ENCODE measurements at regions not wholly inside any gene's neighbourhood (a gene's known extent, or its start where the extent isn't known, plus 50 kb on each side); places are given as distances from the start of the nearest gene placed in this dataset.

GRCh38 chr3:16012086-16012485 lies 162.4 kb upstream of the GALNT15 start:
- dilution Hi-C loops (cut with MboI; ENCODE audit: extremely low pct_ligation_motif_present, low sequenced_read_pairs): no loop called here
- CTCF ChIA-PET: no interaction called here
- POLR2A ChIA-PET: no interaction called here
- Histone ChIP-seq H3K9ac (replicated peaks; ENCODE audit: extremely low read depth, insufficient read depth, low read length) (no peak overlapping the region), H3K4me1 (ENCODE audit: control insufficient read depth, extremely low read depth, insufficient read depth, low read length) (peaks cover 8% of the 10 kb centered on the region), H3K9me3 (replicated peaks; ENCODE audit: control insufficient read depth, insufficient read depth, low read length) (no peaks in the 10 kb centered on the region), H3K27ac (ENCODE audit: insufficient read depth, low read depth, low read length) (no peak overlapping the region), H3K4me3 (replicated peaks in 1 of 3; ENCODE audit: insufficient read depth in 1 of 3, low read depth in 1 of 3, low read length in 3 of 3) (no peak overlapping the region), H3K27me3 (ENCODE audit: control insufficient read depth in 2 of 2, insufficient read depth in 2 of 2, low read length in 2 of 2) (peaks cover 0 to 5% of the 10 kb centered on the region in 2 experiments), H3K79me2 (ENCODE audit: control insufficient read depth, insufficient read depth, low read length) (no peaks in the 10 kb centered on the region), H4K20me1 (replicated peaks; ENCODE audit: control insufficient read depth, extremely low read depth, insufficient read depth, low read length) (no peaks in the 10 kb centered on the region), H3K36me3 (ENCODE audit: control insufficient read depth in 2 of 2, extremely low read depth in 1 of 2, insufficient read depth in 2 of 2, low read length in 2 of 2) (no peaks in the 10 kb centered on the region), H3K4me2 (ENCODE audit: insufficient read depth, low read length) (no peak overlapping the region), H2AFZ (ENCODE audit: low read depth, low read length) (no peak overlapping the region), H3K9me1 (replicated peaks; ENCODE audit: control insufficient read depth, extremely low read depth, insufficient read depth, low read length) (no peaks in the 10 kb centered on the region)
- DNase-seq (ENCODE audit: low read depth, low spot score): no peak
- no TSS peak for BruUV-seq (replicated peaks)
- TF ChIP-seq FOS (IDR thresholded peaks at IDR 0.05; ENCODE audit: borderline replicate concordance, insufficient read depth, low read length) (no peak), POLR2A (IDR thresholded peaks at IDR 0.05; ENCODE audit: low read depth, low read length) (no peak), CTCF (IDR thresholded peaks at IDR 0.05; ENCODE audit: extremely low read depth in 1 of 2, insufficient read depth in 1 of 2, low read depth in 1 of 2, low read length in 2 of 2) (no peak), JUN (IDR thresholded peaks at IDR 0.05; ENCODE audit: borderline replicate concordance, insufficient read depth, insufficient read length, low read depth) (no peak), POLR2AphosphoS5 (IDR thresholded peaks at IDR 0.05; ENCODE audit: insufficient read depth, low read depth, low read length) (no peak), EZH2 (IDR thresholded peaks at IDR 0.05; ENCODE audit: borderline replicate concordance, low read depth, low read length, severe bottlenecking) (no peak), MYC (IDR thresholded peaks at IDR 0.05; ENCODE audit: low read depth, low read length) (no peak), GATA2 (IDR thresholded peaks at IDR 0.05; ENCODE audit: insufficient read depth, insufficient read length, low read depth, low read length) (no peak)
- TF ChIP-seq, protein P1, sequence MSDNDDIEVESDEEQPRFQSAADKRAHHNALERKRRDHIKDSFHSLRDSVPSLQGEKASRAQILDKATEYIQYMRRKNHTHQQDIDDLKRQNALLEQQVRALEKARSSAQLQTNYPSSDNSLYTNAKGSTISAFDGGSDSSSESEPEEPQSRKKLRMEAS (IDR thresholded peaks at IDR 0.05; ENCODE audit: insufficient read depth, insufficient read length): no peak
- FAIRE-seq: no peak
- intact Hi-C loops (cut with micrococcal nuclease): no loop called here

Measured in endothelial cell of umbilical vein (primary cell).